GM19438 (cell line): ENCODE measurements at regions not wholly inside any gene's neighbourhood (a gene's known extent, or its start where the extent isn't known, plus 50 kb on each side); places are given as distances from the start of the nearest gene placed in this dataset.
"Not testable (repeated sequence)": the region's sequence is repeated elsewhere in the genome, so short reads cannot be mapped to it uniquely, and the experiment has no call there.

Experiments used
- ATAC-seq: cut with Tn5 transposase; IDR thresholded peaks from one replicate; pipeline ENCODE4 v1.9.1; 2021; ENCODE audit warnings: low read depth; ENCODE audit not compliant: unreplicated experiment

GRCh38 chr5:157965989-157966388 is 107.0 kb upstream of the CLINT1 start:
- no peak for ATAC-seq

- ATAC-seq: no peak
These were observed 106.2 kb upstream of the CLINT1 start for GRCh38 chr5:157965040-157965678.

- no peak for ATAC-seq
These were observed 104.8 kb upstream of the CLINT1 start for GRCh38 chr5:157963761-157964160.

GRCh38 chr5:157963244-157963643 is 104.3 kb upstream of the CLINT1 start:
- no peak for ATAC-seq

GRCh38 chr5:157962686-157963085 is 103.7 kb upstream of the CLINT1 start:
- not testable (repeated sequence) for ATAC-seq

- no peak for ATAC-seq
These were observed 103.1 kb upstream of the CLINT1 start for GRCh38 chr5:157961896-157962590.

- no peak for ATAC-seq
These were observed 102.2 kb upstream of the CLINT1 start for GRCh38 chr5:157961176-157961575.

GRCh38 chr5:157959370-157959769 is 100.4 kb upstream of the CLINT1 start:
- no peak for ATAC-seq

- no peak for ATAC-seq
These were observed 97.4 kb upstream of the CLINT1 start for GRCh38 chr5:157956271-157956885.

GRCh38 chr5:157955541-157956172 is 96.7 kb upstream of the CLINT1 start:
- no peak for ATAC-seq

GRCh38 chr5:157952374-157952685 is 93.4 kb upstream of the CLINT1 start:
- ATAC-seq: no peak

GRCh38 chr5:157951673-157952373 is 92.9 kb upstream of the CLINT1 start:
- ATAC-seq: no peak

- no peak for ATAC-seq
These were observed 90.6 kb upstream of the CLINT1 start for GRCh38 chr5:157949520-157949919.

- ATAC-seq: peak; percentile 99
These were observed 89.9 kb upstream of the CLINT1 start for GRCh38 chr5:157948738-157949410.

GRCh38 chr5:157947156-157947555 is 88.2 kb upstream of the CLINT1 start:
- ATAC-seq: no peak

GRCh38 chr5:157945822-157946221 is 86.9 kb upstream of the CLINT1 start:
- ATAC-seq: not testable (repeated sequence)

GRCh38 chr5:157944938-157945337 is 86.0 kb upstream of the CLINT1 start:
- no peak for ATAC-seq

GRCh38 chr5:157944077-157944633 is 85.2 kb upstream of the CLINT1 start:
- no peak for ATAC-seq

- no peak for ATAC-seq
These were observed 83.7 kb upstream of the CLINT1 start for GRCh38 chr5:157942595-157942994.

- ATAC-seq: no peak
These were observed 82.7 kb upstream of the CLINT1 start for GRCh38 chr5:157941616-157942015.
